Ishikawa (cell line): ENCODE measurements at regions not wholly inside any gene's neighbourhood (a gene's known extent, or its start where the extent isn't known, plus 50 kb on each side); places are given as distances from the start of the nearest gene placed in this dataset.

Source experiments
- CEBPB ChIP-seq: IDR thresholded peaks from 2 replicates; pipeline ENCODE4 v1.6.1; 2012
- CREB1 ChIP-seq: IDR thresholded peaks from 2 replicates; pipeline ENCODE4 v1.6.1; 2012; ENCODE audit warnings: low read depth
- EP300 ChIP-seq: IDR thresholded peaks from 2 replicates; pipeline ENCODE4 v1.6.1; 2012; ENCODE audit warnings: borderline replicate concordance
- MAX ChIP-seq: IDR thresholded peaks from 2 replicates; pipeline ENCODE4 v1.6.1; 2012
- RAD21 ChIP-seq: IDR thresholded peaks from 2 replicates; pipeline ENCODE4 v1.6.1; 2012; ENCODE audit warnings: low read depth
- REST ChIP-seq: IDR thresholded peaks from 2 replicates; pipeline ENCODE4 v1.6.1; 2012; ENCODE audit warnings: low read depth, mild to moderate bottlenecking
- TAF1 ChIP-seq: IDR thresholded peaks from 2 replicates; pipeline ENCODE4 v1.6.1; 2012; ENCODE audit warnings: low read depth, mild to moderate bottlenecking
- TEAD4 ChIP-seq: IDR thresholded peaks from 2 replicates; pipeline ENCODE4 v1.6.1; 2012
- USF1 ChIP-seq: IDR thresholded peaks from 2 replicates; pipeline ENCODE4 v1.6.1; 2012

GRCh38 chr14:104247336-104248202, 109.2 kb downstream of the KIF26A start:
- TF ChIP-seq MAX (no peak), CEBPB (no peak), TEAD4 (no peak), CREB1 (no peak), TAF1 (no peak), USF1 (no peak), REST (no peak), EP300 (no peak), RAD21 (no peak)
